Endothelial cell (in vitro differentiated cells): ENCODE measurements at regions not wholly inside any gene's neighbourhood (a gene's known extent, or its start where the extent isn't known, plus 50 kb on each side); places are given as distances from the start of the nearest gene placed in this dataset.
"Not testable (repeated sequence)": the region's sequence is repeated elsewhere in the genome, so short reads cannot be mapped to it uniquely, and the experiment has no call there.

Experiments used
- DNase-seq: peaks from one replicate; pipeline ENCODE4 v3.0.0; 2021; ENCODE audit warnings: low spot score
- H3K27ac Mint-ChIP-seq: one replicate; pipeline ENCODE4 v1.8.0; 2021; ENCODE audit warnings: mixed read lengths, inconsistent platforms; ENCODE audit not compliant: unreplicated experiment
- H3K27me3 Mint-ChIP-seq: one replicate; pipeline ENCODE4 v1.8.0; 2021; ENCODE audit warnings: mild to moderate bottlenecking, moderate library complexity, mixed read lengths, inconsistent platforms; ENCODE audit not compliant: unreplicated experiment
- H3K36me3 Mint-ChIP-seq: one replicate; pipeline ENCODE4 v1.8.0; 2021; ENCODE audit warnings: mild to moderate bottlenecking, low read depth, mixed read lengths, inconsistent platforms; ENCODE audit not compliant: unreplicated experiment
- H3K4me1 Mint-ChIP-seq: one replicate; pipeline ENCODE4 v1.8.0; 2021; ENCODE audit warnings: mild to moderate bottlenecking, mixed read lengths, inconsistent platforms; ENCODE audit not compliant: unreplicated experiment
- H3K4me3 Mint-ChIP-seq: one replicate; pipeline ENCODE4 v1.8.0; 2021; ENCODE audit warnings: mild to moderate bottlenecking, mixed read lengths, inconsistent platforms; ENCODE audit not compliant: unreplicated experiment
- H3K9me3 Mint-ChIP-seq: one replicate; pipeline ENCODE4 v1.8.0; 2021; ENCODE audit warnings: mixed read lengths, inconsistent platforms; ENCODE audit not compliant: unreplicated experiment
- CTCF ChIP-seq: fragments of 200-600 bp; sonication (generic); IDR thresholded peaks from one replicate; pipeline ENCODE4 v1.5.0; 2021; ENCODE audit warnings: antibody characterized with exemption; ENCODE audit not compliant: unreplicated experiment

- peaks cover 31% of the 10 kb centered on the region for H3K36me3 Mint-ChIP-seq
- peaks cover 40% of the 10 kb centered on the region for H3K9me3 Mint-ChIP-seq
- no peak for DNase-seq
- no peak overlapping the region for H3K27ac Mint-ChIP-seq
- H3K27me3 Mint-ChIP-seq = peaks cover 2% of the 10 kb centered on the region
- TF ChIP-seq CTCF = no peak
- no peaks in the 10 kb centered on the region for H3K4me1 Mint-ChIP-seq
- H3K4me3 Mint-ChIP-seq = no peak overlapping the region
These were observed 106.3 kb upstream of the ZNF267 start for GRCh38 chr16:31767267-31767666.

GRCh38 chr16:31780342-31780741, 93.3 kb upstream of the ZNF267 start:
- DNase-seq = no peak
- Mint-ChIP-seq H3K27ac (no peak overlapping the region), H3K4me1 (no peaks in the 10 kb centered on the region), H3K9me3 (peaks cover 49% of the 10 kb centered on the region), H3K27me3 (no peaks in the 10 kb centered on the region), H3K4me3 (no peak overlapping the region), H3K36me3 (peaks cover 25% of the 10 kb centered on the region)
- TF ChIP-seq CTCF = no peak

GRCh38 chr16:31785126-31785525, 88.5 kb upstream of the ZNF267 start:
- DNase-seq = no peak
- H3K4me3 Mint-ChIP-seq = no peak overlapping the region
- TF ChIP-seq CTCF = no peak
- peaks cover 14% of the 10 kb centered on the region for H3K36me3 Mint-ChIP-seq
- H3K27me3 Mint-ChIP-seq = no peaks in the 10 kb centered on the region
- H3K9me3 Mint-ChIP-seq = peaks cover 41% of the 10 kb centered on the region
- no peak overlapping the region for H3K27ac Mint-ChIP-seq
- no peaks in the 10 kb centered on the region for H3K4me1 Mint-ChIP-seq

GRCh38 chr16:31807086-31807485, 66.5 kb upstream of the ZNF267 start:
- H3K4me1 Mint-ChIP-seq = no peaks in the 10 kb centered on the region
- H3K36me3 Mint-ChIP-seq = peaks cover 6% of the 10 kb centered on the region
- no peak for DNase-seq
- peaks cover 14% of the 10 kb centered on the region for H3K9me3 Mint-ChIP-seq
- H3K27ac Mint-ChIP-seq = no peak overlapping the region
- H3K27me3 Mint-ChIP-seq = peaks cover 2% of the 10 kb centered on the region
- no peak for TF ChIP-seq CTCF
- H3K4me3 Mint-ChIP-seq = no peak overlapping the region

- Mint-ChIP-seq H3K9me3 (peaks cover 18% of the 10 kb centered on the region), H3K36me3 (peaks cover 6% of the 10 kb centered on the region), H3K4me3 (no peak overlapping the region), H3K27ac (no peak overlapping the region), H3K4me1 (no peaks in the 10 kb centered on the region), H3K27me3 (peaks cover 2% of the 10 kb centered on the region)
- no peak for TF ChIP-seq CTCF
- DNase-seq = no peak
These were observed 62.7 kb upstream of the ZNF267 start for GRCh38 chr16:31810863-31811262.

- H3K9me3 Mint-ChIP-seq = peaks cover 21% of the 10 kb centered on the region
- not testable (repeated sequence) for H3K4me1 Mint-ChIP-seq, H3K36me3 Mint-ChIP-seq, DNase-seq, H3K27me3 Mint-ChIP-seq, H3K27ac Mint-ChIP-seq, H3K4me3 Mint-ChIP-seq
These were observed 57.5 kb upstream of the ZNF267 start for GRCh38 chr16:31816141-31816540.
